GM23338 (cell line): ENCODE measurements at regions not wholly inside any gene's neighbourhood (a gene's known extent, or its start where the extent isn't known, plus 50 kb on each side); places are given as distances from the start of the nearest gene placed in this dataset.

ENCODE experiments used
- ATAC-seq: fragments of 200-7000 bp; cut with Tn5 transposase; 3 replicates; pipeline ENCODE4 v1.9.1; 2020
- DNase-seq: peaks from one replicate; pipeline ENCODE4 v3.0.0-alpha.2; 2015; ENCODE audit warnings: low spot score
- H2AFZ ChIP-seq: fragments of 200-600 bp; sonication (generic); 2 replicates; pipeline ENCODE4 v1.8.0; 2016; ENCODE audit warnings: antibody characterized with exemption, mild to moderate bottlenecking, moderate library complexity
- H3F3A ChIP-seq: fragments of 200-600 bp; sonication (generic); replicated peaks from 2 replicates; pipeline ENCODE4 v1.8.0; 2017; ENCODE audit warnings: antibody characterized with exemption, mixed run types, low read depth
- H3K27ac ChIP-seq: fragments of 200-600 bp; sonication (generic); 2 replicates; pipeline ENCODE4 v1.6.1; 2016; ENCODE audit warnings: low read depth
- H3K27me3 ChIP-seq: fragments of 200-600 bp; sonication (generic); 2 replicates; pipeline ENCODE4 v1.8.0; 2016; ENCODE audit warnings: mild to moderate bottlenecking, mixed run types, moderate library complexity; ENCODE audit not compliant: insufficient read depth
- H3K36me3 ChIP-seq: fragments of 200-600 bp; sonication (generic); 2 replicates; pipeline ENCODE4 v1.8.0; 2016; ENCODE audit warnings: mild to moderate bottlenecking; ENCODE audit not compliant: insufficient read depth
- H3K4me1 ChIP-seq: fragments of 200-600 bp; sonication (generic); 2 replicates; pipeline ENCODE4 v1.8.0; 2016; ENCODE audit warnings: mild to moderate bottlenecking, moderate library complexity; ENCODE audit not compliant: insufficient read depth
- H3K4me2 ChIP-seq: fragments of 200-600 bp; sonication (generic); 2 replicates; pipeline ENCODE4 v1.7.1; 2017; ENCODE audit warnings: mixed run types
- H3K4me3 ChIP-seq: fragments of 200-600 bp; sonication (generic); 2 replicates; pipeline ENCODE4 v1.6.1; 2016; ENCODE audit warnings: mixed run types
- H3K79me2 ChIP-seq: fragments of 200-600 bp; sonication (generic); replicated peaks from 2 replicates; pipeline ENCODE4 v1.8.0; 2017; ENCODE audit warnings: mild to moderate bottlenecking; ENCODE audit not compliant: insufficient read depth
- H3K9me2 ChIP-seq: fragments of 200-600 bp; sonication (generic); 2 replicates; pipeline ENCODE4 v1.8.0; 2017; ENCODE audit not compliant: insufficient read depth
- H4K20me1 ChIP-seq: fragments of 200-600 bp; sonication (generic); replicated peaks from 2 replicates; pipeline ENCODE4 v1.8.0; 2017; ENCODE audit warnings: mild to moderate bottlenecking; ENCODE audit not compliant: insufficient read depth
- H3K27ac Mint-ChIP-seq: 2 replicates; pipeline ENCODE4 v1.8.0; 2020; ENCODE audit warnings: inconsistent platforms, mild to moderate bottlenecking, moderate library complexity, mixed read lengths
- H3K27me3 Mint-ChIP-seq: 3 replicates; pipeline ENCODE4 v1.8.0; 2022; ENCODE audit warnings: low read depth, mild to moderate bottlenecking, moderate library complexity, mixed read lengths, inconsistent platforms; ENCODE audit not compliant: insufficient read depth, poor library complexity
- H3K36me3 Mint-ChIP-seq: 3 replicates; pipeline ENCODE4 v1.8.0; 2021; ENCODE audit warnings: low read depth, mild to moderate bottlenecking, inconsistent platforms, moderate library complexity, mixed read lengths
- H3K4me1 Mint-ChIP-seq: 3 replicates; pipeline ENCODE4 v1.8.0; 2020; ENCODE audit warnings: mild to moderate bottlenecking, inconsistent platforms, mixed read lengths
- H3K4me3 Mint-ChIP-seq: 3 replicates; pipeline ENCODE4 v1.8.0; 2021; ENCODE audit warnings: moderate library complexity, mild to moderate bottlenecking, inconsistent platforms, mixed read lengths
- H3K9me3 Mint-ChIP-seq: 3 replicates; pipeline ENCODE4 v1.8.0; 2020; ENCODE audit warnings: moderate library complexity, mild to moderate bottlenecking, inconsistent platforms, mixed read lengths
- CREB1 ChIP-seq: fragments of 250-450 bp; sonication (Bioruptor Pico); IDR thresholded peaks from 2 replicates; pipeline ENCODE4 v1.5.0; 2020; ENCODE audit warnings: low read depth, mild to moderate bottlenecking, moderate library complexity
- EZH2 ChIP-seq: fragments of 200-600 bp; sonication (generic); IDR thresholded peaks from one replicate; pipeline ENCODE4 v1.8.0; 2017; ENCODE audit warnings: antibody characterized with exemption, mild to moderate bottlenecking, low read depth; ENCODE audit not compliant: unreplicated experiment
- JUNB ChIP-seq: IDR thresholded peaks from one replicate; pipeline ENCODE4 v1.6.1; 2016; ENCODE audit warnings: antibody characterized with exemption; ENCODE audit not compliant: unreplicated experiment
- NANOG ChIP-seq: IDR thresholded peaks from 2 replicates; pipeline ENCODE4 v1.6.1; 2016; ENCODE audit warnings: antibody characterized with exemption, borderline replicate concordance
- STAT1 ChIP-seq: IDR thresholded peaks from one replicate; pipeline ENCODE4 v1.6.1; 2016; ENCODE audit warnings: antibody characterized with exemption; ENCODE audit not compliant: unreplicated experiment
- ZNF114 ChIP-seq: fragments of 250-450 bp; sonication (Bioruptor Pico); IDR thresholded peaks from 2 replicates; pipeline ENCODE4 v1.5.0; 2020; ENCODE audit warnings: mild to moderate bottlenecking, moderate library complexity
- ZNF331 ChIP-seq: fragments of 250-450 bp; sonication (Bioruptor Pico); IDR thresholded peaks from 2 replicates; pipeline ENCODE4 v1.5.0; 2020; ENCODE audit warnings: low read depth, mild to moderate bottlenecking, moderate library complexity
- TF ChIP-seq, protein P1 (sequence below), 2 experiments: fragments of 200-600 bp in 1 of 2; sonication (generic) in 1 of 2; conservative IDR thresholded peaks; 2 replicates each; pipeline versions ENCODE4 v1.5.1 to v1.6.1; 2016 to 2017; ENCODE audit warnings: antibody characterized with exemption in 2 of 2, low read depth in 2 of 2, mild to moderate bottlenecking in 2 of 2, moderate library complexity in 1 of 2
- TF ChIP-seq, protein P2 (sequence below): IDR thresholded peaks from 2 replicates; pipeline ENCODE4 v1.6.1; 2016; ENCODE audit warnings: antibody characterized with exemption
- TF ChIP-seq, protein P3 (sequence below): IDR thresholded peaks from one replicate; pipeline ENCODE4 v1.6.1; 2018; ENCODE audit warnings: antibody characterized with exemption; ENCODE audit not compliant: unreplicated experiment
- TF ChIP-seq, protein P4 (sequence below): fragments of 250-450 bp; sonication (Bioruptor Pico); IDR thresholded peaks from 2 replicates; pipeline ENCODE4 v1.5.0; 2020; ENCODE audit warnings: mild to moderate bottlenecking, moderate library complexity

DNA sequence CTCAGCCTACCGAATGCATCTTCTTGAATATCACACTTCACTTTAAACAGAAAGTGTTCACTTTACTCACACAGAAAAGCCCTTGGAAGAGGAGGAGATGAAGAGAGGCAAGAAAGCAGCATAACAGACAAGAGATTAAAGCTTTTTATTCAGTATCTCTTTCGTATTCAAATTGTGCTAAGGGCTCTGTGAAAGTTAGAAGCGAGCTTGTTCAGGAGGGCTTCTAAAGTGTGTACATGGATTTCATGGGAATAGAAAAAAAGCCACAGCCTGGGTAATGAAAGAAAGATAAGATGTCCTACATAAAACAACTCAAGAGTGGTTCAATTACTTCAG, 531.9 kb downstream of the TMEM182 start:
- ATAC-seq, result no peak
- peak; percentile 18 for DNase-seq
- Histone ChIP-seq H3K9me2 (0 out of 2 replicates have a peak, but pooled peaks cover 3% of the 10 kb centered on the region), H3K4me1 (peaks cover 31% of the 10 kb centered on the region), H4K20me1 (no peaks in the 10 kb centered on the region), H3F3A (no peaks in the 10 kb centered on the region), H3K4me2 (peak overlapping the region; percentile 65), H3K4me3 (peak overlapping the region; percentile 41), H3K36me3 (no peaks in the 10 kb centered on the region), H2AFZ (peak overlapping the region; percentile 95), H3K79me2 (no peaks in the 10 kb centered on the region), H3K27ac (no peak overlapping the region), H3K27me3 (no peaks in the 10 kb centered on the region)
- no peaks in the 10 kb centered on the region for H3K9me3 Mint-ChIP-seq
- H3K27me3 Mint-ChIP-seq, result no peaks in the 10 kb centered on the region
- H3K27ac Mint-ChIP-seq, result no peak overlapping the region
- H3K4me3 Mint-ChIP-seq, result peak overlapping the region; percentile 45
- H3K36me3 Mint-ChIP-seq, result no peaks in the 10 kb centered on the region
- TF ChIP-seq STAT1, result no peak
- TF ChIP-seq CREB1, result no peak
- no peak for TF ChIP-seq EZH2
- TF ChIP-seq, protein P1, sequence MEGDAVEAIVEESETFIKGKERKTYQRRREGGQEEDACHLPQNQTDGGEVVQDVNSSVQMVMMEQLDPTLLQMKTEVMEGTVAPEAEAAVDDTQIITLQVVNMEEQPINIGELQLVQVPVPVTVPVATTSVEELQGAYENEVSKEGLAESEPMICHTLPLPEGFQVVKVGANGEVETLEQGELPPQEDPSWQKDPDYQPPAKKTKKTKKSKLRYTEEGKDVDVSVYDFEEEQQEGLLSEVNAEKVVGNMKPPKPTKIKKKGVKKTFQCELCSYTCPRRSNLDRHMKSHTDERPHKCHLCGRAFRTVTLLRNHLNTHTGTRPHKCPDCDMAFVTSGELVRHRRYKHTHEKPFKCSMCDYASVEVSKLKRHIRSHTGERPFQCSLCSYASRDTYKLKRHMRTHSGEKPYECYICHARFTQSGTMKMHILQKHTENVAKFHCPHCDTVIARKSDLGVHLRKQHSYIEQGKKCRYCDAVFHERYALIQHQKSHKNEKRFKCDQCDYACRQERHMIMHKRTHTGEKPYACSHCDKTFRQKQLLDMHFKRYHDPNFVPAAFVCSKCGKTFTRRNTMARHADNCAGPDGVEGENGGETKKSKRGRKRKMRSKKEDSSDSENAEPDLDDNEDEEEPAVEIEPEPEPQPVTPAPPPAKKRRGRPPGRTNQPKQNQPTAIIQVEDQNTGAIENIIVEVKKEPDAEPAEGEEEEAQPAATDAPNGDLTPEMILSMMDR (conservative IDR thresholded peaks at IDR 0.05; ENCODE audit: low read depth in 2 of 2), result no peak
- no peak for TF ChIP-seq NANOG
- TF ChIP-seq, protein P2, sequence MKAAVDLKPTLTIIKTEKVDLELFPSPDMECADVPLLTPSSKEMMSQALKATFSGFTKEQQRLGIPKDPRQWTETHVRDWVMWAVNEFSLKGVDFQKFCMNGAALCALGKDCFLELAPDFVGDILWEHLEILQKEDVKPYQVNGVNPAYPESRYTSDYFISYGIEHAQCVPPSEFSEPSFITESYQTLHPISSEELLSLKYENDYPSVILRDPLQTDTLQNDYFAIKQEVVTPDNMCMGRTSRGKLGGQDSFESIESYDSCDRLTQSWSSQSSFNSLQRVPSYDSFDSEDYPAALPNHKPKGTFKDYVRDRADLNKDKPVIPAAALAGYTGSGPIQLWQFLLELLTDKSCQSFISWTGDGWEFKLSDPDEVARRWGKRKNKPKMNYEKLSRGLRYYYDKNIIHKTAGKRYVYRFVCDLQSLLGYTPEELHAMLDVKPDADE, result no peak
- TF ChIP-seq, protein P3, sequence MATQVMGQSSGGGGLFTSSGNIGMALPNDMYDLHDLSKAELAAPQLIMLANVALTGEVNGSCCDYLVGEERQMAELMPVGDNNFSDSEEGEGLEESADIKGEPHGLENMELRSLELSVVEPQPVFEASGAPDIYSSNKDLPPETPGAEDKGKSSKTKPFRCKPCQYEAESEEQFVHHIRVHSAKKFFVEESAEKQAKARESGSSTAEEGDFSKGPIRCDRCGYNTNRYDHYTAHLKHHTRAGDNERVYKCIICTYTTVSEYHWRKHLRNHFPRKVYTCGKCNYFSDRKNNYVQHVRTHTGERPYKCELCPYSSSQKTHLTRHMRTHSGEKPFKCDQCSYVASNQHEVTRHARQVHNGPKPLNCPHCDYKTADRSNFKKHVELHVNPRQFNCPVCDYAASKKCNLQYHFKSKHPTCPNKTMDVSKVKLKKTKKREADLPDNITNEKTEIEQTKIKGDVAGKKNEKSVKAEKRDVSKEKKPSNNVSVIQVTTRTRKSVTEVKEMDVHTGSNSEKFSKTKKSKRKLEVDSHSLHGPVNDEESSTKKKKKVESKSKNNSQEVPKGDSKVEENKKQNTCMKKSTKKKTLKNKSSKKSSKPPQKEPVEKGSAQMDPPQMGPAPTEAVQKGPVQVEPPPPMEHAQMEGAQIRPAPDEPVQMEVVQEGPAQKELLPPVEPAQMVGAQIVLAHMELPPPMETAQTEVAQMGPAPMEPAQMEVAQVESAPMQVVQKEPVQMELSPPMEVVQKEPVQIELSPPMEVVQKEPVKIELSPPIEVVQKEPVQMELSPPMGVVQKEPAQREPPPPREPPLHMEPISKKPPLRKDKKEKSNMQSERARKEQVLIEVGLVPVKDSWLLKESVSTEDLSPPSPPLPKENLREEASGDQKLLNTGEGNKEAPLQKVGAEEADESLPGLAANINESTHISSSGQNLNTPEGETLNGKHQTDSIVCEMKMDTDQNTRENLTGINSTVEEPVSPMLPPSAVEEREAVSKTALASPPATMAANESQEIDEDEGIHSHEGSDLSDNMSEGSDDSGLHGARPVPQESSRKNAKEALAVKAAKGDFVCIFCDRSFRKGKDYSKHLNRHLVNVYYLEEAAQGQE, result no peak
- H3K4me1 Mint-ChIP-seq, result peaks cover 52% of the 10 kb centered on the region

DNA sequence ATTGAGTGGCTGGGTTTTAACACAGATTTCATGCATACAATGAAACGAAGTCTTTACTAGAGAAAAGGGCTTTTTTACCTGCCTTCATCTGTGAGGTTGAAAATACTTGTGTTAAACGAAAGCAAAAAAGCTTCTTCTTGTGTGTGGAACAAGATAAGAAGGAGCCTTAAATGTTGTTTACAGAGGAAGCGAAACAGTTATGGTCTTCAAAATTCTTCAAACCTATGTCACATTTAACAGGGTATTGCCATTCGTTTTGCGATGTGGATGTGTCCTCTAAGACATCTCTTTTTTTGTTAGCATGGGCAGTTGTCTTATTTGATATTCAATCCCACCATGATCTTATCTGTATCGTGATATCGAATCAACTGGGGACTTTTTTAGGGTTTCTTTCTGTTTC, 532.6 kb downstream of the TMEM182 start:
- H3K4me3 ChIP-seq, result no peak overlapping the region
- no peak overlapping the region for H3K27ac ChIP-seq
- H3K9me2 ChIP-seq, result 0 out of 2 replicates have a peak, but pooled peaks cover 3% of the 10 kb centered on the region
- H3K9me3 Mint-ChIP-seq, result no peaks in the 10 kb centered on the region
- 0 out of 2 replicates have a peak overlapping the region, but pooled peaks have one; percentile 65 for H3K4me2 ChIP-seq
- DNase-seq, result no peak
- H3F3A ChIP-seq, result no peaks in the 10 kb centered on the region
- no peaks in the 10 kb centered on the region for H3K36me3 ChIP-seq
- no peak overlapping the region for H3K4me3 Mint-ChIP-seq
- no peaks in the 10 kb centered on the region for H3K27me3 ChIP-seq
- H2AFZ ChIP-seq, result no peak overlapping the region
- no peak overlapping the region for H3K27ac Mint-ChIP-seq
- H3K27me3 Mint-ChIP-seq, result no peaks in the 10 kb centered on the region
- ATAC-seq, result no peak
- H3K79me2 ChIP-seq, result no peaks in the 10 kb centered on the region
- H3K4me1 ChIP-seq, result peaks cover 24% of the 10 kb centered on the region
- no peaks in the 10 kb centered on the region for H3K36me3 Mint-ChIP-seq
- peaks cover 45% of the 10 kb centered on the region for H3K4me1 Mint-ChIP-seq
- no peaks in the 10 kb centered on the region for H4K20me1 ChIP-seq
- TF ChIP-seq, protein P4, sequence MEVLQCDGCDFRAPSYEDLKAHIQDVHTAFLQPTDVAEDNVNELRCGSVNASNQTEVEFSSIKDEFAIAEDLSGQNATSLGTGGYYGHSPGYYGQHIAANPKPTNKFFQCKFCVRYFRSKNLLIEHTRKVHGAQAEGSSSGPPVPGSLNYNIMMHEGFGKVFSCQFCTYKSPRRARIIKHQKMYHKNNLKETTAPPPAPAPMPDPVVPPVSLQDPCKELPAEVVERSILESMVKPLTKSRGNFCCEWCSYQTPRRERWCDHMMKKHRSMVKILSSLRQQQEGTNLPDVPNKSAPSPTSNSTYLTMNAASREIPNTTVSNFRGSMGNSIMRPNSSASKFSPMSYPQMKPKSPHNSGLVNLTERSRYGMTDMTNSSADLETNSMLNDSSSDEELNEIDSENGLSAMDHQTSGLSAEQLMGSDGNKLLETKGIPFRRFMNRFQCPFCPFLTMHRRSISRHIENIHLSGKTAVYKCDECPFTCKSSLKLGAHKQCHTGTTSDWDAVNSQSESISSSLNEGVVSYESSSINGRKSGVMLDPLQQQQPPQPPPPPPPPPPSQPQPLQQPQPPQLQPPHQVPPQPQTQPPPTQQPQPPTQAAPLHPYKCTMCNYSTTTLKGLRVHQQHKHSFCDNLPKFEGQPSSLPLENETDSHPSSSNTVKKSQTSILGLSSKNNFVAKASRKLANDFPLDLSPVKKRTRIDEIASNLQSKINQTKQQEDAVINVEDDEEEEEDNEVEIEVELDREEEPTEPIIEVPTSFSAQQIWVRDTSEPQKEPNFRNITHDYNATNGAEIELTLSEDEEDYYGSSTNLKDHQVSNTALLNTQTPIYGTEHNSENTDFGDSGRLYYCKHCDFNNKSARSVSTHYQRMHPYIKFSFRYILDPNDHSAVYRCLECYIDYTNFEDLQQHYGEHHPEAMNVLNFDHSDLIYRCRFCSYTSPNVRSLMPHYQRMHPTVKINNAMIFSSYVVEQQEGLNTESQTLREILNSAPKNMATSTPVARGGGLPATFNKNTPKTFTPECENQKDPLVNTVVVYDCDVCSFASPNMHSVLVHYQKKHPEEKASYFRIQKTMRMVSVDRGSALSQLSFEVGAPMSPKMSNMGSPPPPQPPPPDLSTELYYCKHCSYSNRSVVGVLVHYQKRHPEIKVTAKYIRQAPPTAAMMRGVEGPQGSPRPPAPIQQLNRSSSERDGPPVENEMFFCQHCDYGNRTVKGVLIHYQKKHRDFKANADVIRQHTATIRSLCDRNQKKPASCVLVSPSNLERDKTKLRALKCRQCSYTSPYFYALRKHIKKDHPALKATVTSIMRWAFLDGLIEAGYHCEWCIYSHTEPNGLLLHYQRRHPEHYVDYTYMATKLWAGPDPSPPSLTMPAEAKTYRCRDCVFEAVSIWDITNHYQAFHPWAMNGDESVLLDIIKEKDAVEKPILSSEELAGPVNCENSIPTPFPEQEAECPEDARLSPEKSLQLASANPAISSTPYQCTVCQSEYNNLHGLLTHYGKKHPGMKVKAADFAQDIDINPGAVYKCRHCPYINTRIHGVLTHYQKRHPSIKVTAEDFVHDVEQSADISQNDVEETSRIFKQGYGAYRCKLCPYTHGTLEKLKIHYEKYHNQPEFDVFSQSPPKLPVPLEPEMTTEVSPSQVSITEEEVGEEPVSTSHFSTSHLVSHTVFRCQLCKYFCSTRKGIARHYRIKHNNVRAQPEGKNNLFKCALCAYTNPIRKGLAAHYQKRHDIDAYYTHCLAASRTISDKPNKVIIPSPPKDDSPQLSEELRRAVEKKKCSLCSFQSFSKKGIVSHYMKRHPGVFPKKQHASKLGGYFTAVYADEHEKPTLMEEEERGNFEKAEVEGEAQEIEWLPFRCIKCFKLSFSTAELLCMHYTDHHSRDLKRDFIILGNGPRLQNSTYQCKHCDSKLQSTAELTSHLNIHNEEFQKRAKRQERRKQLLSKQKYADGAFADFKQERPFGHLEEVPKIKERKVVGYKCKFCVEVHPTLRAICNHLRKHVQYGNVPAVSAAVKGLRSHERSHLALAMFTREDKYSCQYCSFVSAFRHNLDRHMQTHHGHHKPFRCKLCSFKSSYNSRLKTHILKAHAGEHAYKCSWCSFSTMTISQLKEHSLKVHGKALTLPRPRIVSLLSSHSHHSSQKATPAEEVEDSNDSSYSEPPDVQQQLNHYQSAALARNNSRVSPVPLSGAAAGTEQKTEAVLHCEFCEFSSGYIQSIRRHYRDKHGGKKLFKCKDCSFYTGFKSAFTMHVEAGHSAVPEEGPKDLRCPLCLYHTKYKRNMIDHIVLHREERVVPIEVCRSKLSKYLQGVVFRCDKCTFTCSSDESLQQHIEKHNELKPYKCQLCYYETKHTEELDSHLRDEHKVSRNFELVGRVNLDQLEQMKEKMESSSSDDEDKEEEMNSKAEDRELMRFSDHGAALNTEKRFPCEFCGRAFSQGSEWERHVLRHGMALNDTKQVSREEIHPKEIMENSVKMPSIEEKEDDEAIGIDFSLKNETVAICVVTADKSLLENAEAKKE (CRISPR knock-in tag), result no peak
- no peak for TF ChIP-seq ZNF331
- TF ChIP-seq ZNF114, result no peak
- no peak for TF ChIP-seq JUNB
